ENCODE measurements at regions not wholly inside any gene's neighbourhood (a gene's known extent, or its start where the extent isn't known, plus 50 kb on each side); places are given as distances from the start of the nearest gene placed in this dataset.
A peak's percentile ranks its signal among the peaks of the same experiment; 100 is the strongest.
"Not testable (repeated sequence)": the region's sequence is repeated elsewhere in the genome, so short reads cannot be mapped to it uniquely, and the experiment has no call there.

DNA sequence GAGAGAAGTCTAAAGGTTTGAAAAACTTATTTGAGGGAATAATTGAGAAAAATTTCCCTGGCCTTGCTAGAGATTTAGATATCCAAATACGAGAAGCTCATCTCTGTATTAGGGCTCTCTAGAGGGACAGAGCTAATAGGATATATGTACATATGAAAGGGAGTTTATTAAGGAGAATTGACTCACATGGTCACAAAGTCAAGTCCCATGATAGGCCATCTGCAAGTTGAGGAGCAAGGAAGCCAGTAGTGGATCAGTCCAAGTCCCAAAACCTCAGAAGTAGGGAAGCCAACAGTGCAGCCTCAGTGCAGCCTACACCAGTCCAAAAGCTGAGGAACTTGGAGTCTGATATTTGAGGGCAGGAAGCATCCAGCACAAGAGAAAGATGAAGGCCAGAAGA lies 126.7 kb downstream of the PJA2 start:
- DNase-seq (ENCODE audit: low read depth in 2 of 2) = not testable (repeated sequence)

DNA sequence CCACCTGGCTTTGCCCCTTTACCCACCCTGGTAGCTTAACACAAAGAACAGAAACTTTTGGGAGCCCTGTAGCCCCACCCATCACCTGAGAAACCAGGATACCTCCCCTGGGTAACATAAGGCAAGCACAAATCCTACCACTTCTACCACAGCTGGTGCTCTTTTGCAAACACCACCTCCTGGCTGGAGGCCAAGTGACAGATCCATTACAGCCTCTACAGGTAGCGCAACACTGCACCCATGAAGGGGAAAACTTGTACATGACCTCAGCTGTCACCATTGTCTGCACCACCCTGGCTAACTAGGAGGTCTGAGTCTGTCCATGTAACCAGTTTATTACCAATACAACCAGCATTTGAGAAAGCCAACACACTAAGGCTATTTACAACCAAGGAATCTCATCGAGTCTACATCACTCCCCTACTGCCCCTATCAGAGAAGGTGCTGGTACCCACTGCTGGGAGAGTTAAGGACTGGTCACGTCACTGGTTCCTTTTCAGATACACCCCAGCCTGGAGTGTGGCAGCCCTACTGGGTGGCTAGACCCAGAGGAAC lies 128.6 kb downstream of the PJA2 start:
- DNase-seq (ENCODE audit: low read depth in 2 of 2) = no peak

DNA sequence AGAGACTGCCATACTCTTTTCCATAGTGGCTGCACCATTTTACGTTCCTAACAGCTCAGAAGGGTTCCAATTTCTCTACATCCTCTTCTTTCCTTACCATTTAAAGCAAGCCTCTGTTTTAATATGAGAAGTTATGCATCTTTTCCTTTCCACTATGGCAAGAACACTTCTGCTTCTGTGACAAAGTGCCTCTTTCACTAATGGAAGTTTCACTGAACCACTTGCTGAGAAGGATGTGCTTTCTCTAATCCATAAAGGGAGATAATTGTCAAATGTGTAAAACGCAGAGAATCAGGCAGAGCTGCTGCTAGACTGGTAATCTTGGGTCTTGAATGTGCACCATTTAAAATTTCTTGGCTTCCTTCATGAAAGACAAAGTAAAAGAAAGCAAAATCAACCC lies 131.6 kb downstream of the PJA2 start:
- no peak for DNase-seq (ENCODE audit: low read depth in 2 of 2)

DNA sequence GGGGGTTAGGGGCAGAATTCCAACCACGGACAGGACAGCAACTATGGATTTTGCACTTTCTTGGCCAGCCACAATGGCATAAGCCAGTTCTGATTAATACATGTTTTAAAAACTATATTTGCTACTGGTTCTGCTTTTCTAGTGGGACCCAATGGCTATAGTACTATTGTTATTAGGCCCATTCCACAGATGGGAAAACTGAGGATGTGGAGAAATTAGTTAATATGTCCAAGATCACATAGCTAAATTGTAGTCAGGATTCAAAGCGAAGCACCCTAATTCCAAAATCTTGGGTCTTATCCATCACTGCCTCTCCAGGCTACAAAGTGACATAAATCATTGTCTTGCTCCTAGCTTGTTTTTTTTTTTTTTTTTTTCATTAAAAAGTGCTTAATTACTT lies 133.9 kb downstream of the PJA2 start:
- no peak for DNase-seq (ENCODE audit: low read depth in 2 of 2)

DNA sequence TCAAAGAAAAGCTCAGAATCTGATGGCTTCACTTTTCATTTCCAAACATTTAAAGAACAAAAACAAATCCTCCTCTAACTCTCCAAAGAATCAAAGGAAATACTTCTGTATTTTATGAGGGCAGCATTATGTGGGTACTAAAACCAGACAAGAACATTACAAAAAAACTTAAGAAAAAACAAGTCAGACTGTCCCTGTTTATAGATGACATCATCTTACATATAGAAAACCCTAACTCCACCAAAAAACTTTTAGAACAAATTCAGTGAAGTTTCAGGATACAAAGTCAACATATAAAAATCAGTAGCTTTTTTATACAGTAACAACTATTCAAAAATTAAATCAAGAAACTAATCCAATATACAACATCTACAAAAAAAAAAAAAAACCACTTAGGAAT lies 136.2 kb downstream of the PJA2 start:
- no peak for DNase-seq (ENCODE audit: low read depth in 2 of 2)

DNA sequence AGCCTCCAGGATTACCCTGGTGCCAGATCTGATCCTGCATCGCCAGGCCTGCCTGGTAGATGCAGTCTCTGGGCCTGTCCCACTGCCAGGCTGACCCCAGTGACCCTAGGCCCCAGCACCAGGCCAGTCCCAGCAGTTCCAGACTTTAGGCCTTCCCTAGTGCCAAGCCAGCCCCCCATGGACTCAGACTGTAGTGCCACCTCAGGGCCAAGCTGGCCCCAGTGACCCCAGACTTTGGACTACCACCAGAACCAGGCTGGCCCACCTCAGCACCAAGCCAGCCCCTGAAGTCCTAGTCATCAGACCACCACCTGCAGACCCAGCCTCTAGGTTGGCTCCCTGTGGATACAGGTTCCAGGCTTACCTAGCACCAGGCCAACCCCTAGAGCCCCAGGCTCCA lies 142.5 kb downstream of the PJA2 start:
- no peak for DNase-seq (ENCODE audit: low read depth in 2 of 2)

DNA sequence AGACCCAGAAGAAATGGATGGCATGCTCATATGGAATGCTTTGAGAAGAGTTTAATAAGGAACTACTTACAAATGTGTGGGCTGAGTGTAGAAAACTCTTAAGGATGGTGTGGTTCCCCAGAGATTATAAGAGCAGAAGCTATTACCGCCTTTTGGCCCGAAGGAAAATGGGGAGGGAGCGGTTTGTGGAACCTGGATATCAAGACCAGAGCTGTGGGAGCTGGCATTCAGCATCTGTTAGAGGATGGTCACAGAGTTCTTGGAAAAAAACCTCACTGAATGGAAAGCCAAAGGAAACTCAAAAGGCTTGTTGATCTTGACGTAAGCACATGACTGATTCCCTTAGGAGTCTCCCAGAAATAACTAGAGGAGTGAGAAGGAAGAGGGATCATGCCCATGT lies 151.0 kb downstream of the PJA2 start:
- no peak for DNase-seq (ENCODE audit: low read depth in 2 of 2)

DNA sequence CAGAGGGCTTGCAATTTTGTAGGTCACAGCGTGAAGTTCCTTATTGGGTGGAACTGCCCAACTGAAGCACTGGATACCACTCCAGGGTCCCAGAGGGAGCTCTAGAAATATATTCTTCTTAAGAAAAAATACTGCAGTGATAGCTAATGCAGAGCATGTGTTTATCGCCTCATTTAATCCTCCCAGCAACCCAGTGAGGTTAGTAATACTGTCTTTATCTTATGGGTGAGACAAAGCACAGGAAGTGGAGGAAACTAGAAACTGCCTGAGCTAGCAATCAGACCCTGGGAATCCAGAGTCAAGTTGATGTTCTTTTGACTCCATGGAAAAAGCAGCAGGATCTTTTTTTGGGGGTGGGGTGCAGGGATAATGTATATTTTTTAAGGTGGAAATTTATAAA lies 153.3 kb downstream of the PJA2 start:
- peak in 1 of 2 donors; percentile 20 for DNase-seq (ENCODE audit: low read depth in 2 of 2)

DNA sequence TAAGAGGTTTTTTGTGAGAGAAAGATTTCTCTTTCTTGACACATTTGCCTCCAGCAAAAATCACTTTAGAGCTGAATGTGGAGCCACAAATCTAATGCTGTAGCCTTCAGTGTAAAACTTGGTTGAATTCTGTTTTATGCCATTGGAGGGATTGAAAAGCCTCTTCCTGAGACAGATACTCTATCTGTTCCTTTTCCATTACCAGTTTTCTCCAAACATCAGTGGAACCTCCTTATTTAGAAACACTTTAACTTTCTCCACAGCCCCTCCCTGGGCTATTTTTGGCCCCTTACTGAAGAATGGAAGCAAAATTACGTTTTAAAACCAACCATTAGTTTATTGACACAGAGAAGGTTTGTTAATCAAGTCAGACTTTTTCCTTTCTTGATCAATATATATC lies 155.3 kb downstream of the PJA2 start:
- no peak for DNase-seq (ENCODE audit: low read depth in 2 of 2)

DNA sequence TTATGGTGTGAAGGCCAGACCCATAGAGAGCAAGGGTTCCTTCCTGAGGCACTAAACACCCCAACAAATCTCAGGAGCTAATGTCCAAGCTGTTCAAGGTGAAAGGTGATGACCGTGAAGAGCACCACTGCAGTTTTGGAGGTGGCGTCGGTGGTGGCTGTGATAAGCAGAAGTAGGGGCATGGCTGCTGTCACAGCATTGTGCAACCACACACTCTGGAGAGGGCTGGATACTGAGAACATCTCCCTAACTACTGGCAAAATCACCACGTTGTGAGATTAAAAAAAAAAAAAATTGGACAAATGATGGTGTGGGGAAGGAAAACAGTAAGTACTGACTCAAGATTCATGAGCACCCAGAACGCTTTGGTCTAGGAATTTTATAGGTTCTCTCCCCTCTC lies 156.5 kb downstream of the PJA2 start:
- no peak for DNase-seq (ENCODE audit: low read depth in 2 of 2)

DNA sequence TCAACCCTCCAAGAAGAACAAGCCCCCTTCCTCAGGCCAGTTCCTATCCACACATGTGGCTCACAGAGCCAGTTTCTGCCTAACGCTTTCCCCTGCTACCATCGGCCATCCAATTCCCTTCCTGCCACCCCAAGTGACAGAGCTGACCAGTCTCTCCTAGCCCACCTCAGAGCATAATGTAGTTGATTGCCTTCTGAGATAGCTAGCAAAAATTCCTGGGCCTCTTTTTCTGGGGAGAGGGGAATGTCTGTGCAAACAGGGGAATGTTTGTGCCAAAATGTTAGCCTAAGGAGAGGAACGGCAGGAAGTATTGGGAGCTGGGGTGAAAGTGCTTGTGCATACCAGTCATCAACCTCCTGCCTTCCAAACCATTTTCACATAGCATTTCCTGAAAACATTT lies 157.0 kb downstream of the PJA2 start:
- DNase-seq (ENCODE audit: low read depth in 2 of 2) = no peak

DNA sequence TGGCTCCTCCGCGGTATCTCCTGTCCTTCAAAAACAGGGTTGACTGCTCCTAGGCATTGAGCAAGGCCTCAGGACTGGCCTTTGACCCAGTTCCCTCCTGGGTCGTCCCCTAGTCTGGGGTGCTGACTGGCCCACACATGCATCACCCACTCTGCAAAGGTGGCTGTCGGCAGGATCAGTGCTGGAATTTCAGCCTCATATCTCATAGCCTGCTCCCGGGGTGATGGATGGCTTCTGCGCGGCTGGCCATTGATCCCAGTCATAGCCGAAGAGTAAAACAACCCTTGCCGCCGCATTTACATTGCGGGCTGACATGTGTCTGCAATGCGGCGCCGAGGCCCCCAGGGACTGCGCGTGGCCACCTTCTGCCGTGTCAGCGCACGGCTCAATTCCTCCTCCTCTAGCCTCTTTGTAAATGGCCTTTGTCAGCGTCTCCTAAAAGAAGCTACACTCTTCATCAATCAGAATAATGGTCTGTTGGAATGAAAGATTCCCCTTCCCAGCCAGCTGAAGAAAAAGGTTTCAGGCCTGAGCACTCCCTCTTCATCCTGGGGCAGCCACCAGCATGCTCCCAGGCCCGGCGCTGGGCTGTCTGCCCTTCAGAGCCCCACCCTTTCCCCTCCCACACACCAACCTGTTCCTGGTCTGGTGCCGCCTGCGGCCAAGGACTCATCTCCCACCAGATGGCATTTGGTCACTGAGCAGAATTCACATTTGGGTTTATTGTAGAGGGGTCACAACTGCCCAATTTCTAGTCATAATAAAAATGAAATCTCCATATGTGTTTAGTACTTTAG lies 159.0 kb downstream of the PJA2 start:
- DNase-seq (ENCODE audit: low read depth in 2 of 2) = no peak

DNA sequence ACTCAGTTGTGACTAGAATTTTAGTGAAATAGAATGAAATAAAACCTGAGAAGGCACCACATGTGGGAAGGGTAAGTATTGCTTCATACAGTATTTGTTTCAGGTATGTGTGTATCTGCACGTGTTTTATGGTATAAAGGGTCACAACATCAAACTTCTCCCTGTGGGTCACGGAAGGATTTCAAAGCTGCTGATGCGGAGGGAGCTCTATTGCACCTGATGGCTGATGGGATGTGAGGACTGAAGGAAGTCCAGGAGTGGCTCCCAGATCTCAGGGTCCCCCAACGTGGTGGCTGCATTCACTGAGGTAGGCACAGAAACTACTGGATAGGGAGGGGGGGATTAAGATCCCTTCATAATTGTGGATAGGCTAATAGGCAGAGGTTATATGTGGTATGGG lies 159.7 kb downstream of the PJA2 start:
- DNase-seq (ENCODE audit: low read depth in 2 of 2) = no peak

DNA sequence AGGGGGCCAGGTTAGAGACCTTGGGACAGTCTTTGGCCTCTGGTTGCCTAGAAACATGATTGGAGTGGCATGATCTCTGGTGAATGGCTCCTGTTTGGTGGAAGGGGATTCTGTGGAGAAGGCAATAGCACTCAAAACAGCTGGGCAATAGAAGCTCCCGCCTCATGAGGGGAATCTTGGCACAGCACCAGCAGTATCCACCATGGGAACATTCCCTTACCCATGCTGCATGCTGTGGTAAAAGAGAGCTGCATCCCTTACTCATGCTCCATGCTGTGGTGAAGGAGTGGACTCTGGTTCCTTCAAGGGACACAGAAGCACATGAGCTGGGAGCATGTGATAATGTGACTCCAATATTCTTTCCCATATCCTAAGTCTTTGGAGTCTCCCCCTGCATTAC lies 160.6 kb downstream of the PJA2 start:
- DNase-seq (ENCODE audit: low read depth in 2 of 2) = no peak

DNA sequence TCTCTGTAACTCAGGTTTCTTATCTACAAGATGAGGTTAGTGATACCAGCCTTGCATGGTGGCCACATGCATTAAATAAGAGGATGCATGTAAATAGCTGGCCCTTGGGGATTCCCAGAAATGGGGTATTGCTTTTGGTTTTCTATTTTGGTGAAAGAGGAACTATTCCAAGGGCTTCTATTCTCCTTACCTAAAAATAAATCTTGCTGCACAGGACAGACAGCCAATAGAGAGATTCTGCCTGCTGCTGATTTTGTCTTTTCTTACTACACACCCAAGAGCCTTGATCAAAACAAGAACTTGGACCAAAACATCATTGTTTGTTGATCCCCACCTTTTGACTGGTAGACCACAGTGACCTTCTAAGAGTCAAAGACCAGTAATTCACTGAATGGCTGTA lies 161.8 kb downstream of the PJA2 start:
- no peak for DNase-seq (ENCODE audit: low read depth in 2 of 2)

DNA sequence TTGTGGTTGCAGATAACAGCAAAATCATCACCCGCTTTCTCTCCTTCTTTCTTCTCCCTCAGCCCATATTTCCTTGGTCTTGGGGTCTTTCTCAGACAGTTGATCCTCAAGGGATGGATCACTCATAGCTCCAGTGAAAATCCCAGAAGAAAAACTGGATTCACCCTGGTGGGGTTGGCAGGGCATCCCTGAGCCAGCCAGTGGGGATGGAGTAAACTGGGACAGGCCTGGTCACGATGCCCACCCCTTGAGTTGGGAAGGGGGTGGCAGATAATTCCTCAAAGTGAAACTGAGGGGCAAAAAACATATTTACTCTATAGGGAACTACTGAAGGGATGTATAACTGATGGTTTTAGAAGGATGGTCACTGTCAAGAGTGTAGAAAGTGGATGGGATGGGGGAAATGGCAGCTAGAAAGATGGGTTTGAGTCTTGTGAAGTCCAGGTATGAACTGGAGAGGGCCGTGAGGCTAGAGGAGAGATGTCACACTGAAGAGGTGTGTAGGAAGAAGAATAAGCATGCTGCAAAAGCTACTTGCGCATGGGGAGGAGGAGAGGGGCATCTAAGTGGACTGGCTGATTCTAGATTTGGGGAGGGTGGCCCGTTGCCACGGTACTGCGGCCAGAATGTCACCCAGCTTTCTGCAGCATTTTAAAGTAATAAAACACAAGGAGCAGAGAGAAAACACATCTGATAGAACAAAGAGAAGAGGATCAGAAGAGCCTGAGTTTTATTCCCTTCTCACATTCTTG lies 162.8 kb downstream of the PJA2 start:
- no peak for DNase-seq (ENCODE audit: low read depth in 2 of 2)

All from lung microvascular endothelial cell (primary cell).